ENCODE measurements at regions not wholly inside any gene's neighbourhood (a gene's known extent, or its start where the extent isn't known, plus 50 kb on each side); places are given as distances from the start of the nearest gene placed in this dataset.
A peak's percentile ranks its signal among the peaks of the same experiment; 100 is the strongest.

- TF ChIP-seq CTCF (conservative IDR thresholded peaks at IDR 0.05; ENCODE audit: low read depth, low read length) (no peak), EZH2 (IDR thresholded peaks at IDR 0.05; ENCODE audit: low read length, unreplicated experiment) (no peak), EZH2phosphoT487 (IDR thresholded peaks at IDR 0.05; ENCODE audit: borderline replicate concordance, low read length) (no peak)
- Histone ChIP-seq H3K4me3 (ENCODE audit: low read length) (no peak overlapping the region), H3K27me3 (ENCODE audit: low read length) (no peaks in the 10 kb centered on the region), H3K27ac (ENCODE audit: low read length) (peak overlapping the region; percentile 97), H3K9ac (ENCODE audit: low read length) (peak overlapping the region; percentile 72), H3F3A (ENCODE audit: low read length, unreplicated experiment) (no peaks in the 10 kb centered on the region), H2AFZ (ENCODE audit: low read length) (no peak overlapping the region), H3K4me1 (ENCODE audit: insufficient read depth, low read length) (peaks cover 75% of the 10 kb centered on the region), H3K9me2 (replicated peaks; ENCODE audit: low read length) (no peaks in the 10 kb centered on the region), H4K20me1 (ENCODE audit: low read length) (no peaks in the 10 kb centered on the region), H3K36me3 (ENCODE audit: low read depth, low read length) (no peaks in the 10 kb centered on the region), H3K9me3 (ENCODE audit: low read length) (no peaks in the 10 kb centered on the region), H3K79me2 (ENCODE audit: low read length) (no peaks in the 10 kb centered on the region), H3K4me2 (ENCODE audit: low read length) (no peak overlapping the region)
- ChIA-PET POLR2A (ENCODE audit: unreplicated experiment) (interaction anchor here (0.6 kb wide), 1 partner anchor 286 kb away, joined by 3 read pairs; no protein-coding TSS in a partner anchor), CTCF (no interaction called here)
- DNase-seq (no peak), ATAC-seq (no peak)
- BruUV-seq (replicated peaks) = no TSS peak
- intact Hi-C loops (cut with micrococcal nuclease) = loop anchor here (5.0 kb wide), 1 partner anchor 84 kb away; no protein-coding TSS in a partner anchor
These were observed 70.6 kb downstream of the MRPL14 start for GRCh38 chr6:44056392-44057237.

- Histone ChIP-seq H3K27me3 (ENCODE audit: low read length) (no peaks in the 10 kb centered on the region), H3K79me2 (ENCODE audit: low read length) (no peaks in the 10 kb centered on the region), H4K20me1 (ENCODE audit: low read length) (no peaks in the 10 kb centered on the region), H3F3A (ENCODE audit: low read length, unreplicated experiment) (peaks cover 3% of the 10 kb centered on the region), H2AFZ (ENCODE audit: low read length) (no peak overlapping the region), H3K4me1 (ENCODE audit: insufficient read depth, low read length) (peaks cover 84% of the 10 kb centered on the region), H3K36me3 (ENCODE audit: low read depth, low read length) (no peaks in the 10 kb centered on the region), H3K9ac (ENCODE audit: low read length) (peak overlapping the region; percentile 80), H3K9me3 (ENCODE audit: low read length) (no peaks in the 10 kb centered on the region), H3K27ac (ENCODE audit: low read length) (peak overlapping the region; percentile 96), H3K9me2 (replicated peaks; ENCODE audit: low read length) (no peaks in the 10 kb centered on the region), H3K4me2 (ENCODE audit: low read length) (peak overlapping the region; percentile 34), H3K4me3 (ENCODE audit: low read length) (no peak overlapping the region)
- DNase-seq (no peak), ATAC-seq (no peak)
- intact Hi-C loops (cut with micrococcal nuclease) = loop anchor here (5.0 kb wide), 2 partner anchors 43 to 83 kb away; no protein-coding TSS in a partner anchor
- TSS peak; percentile 27 for BruUV-seq (replicated peaks)
- no peak for TF ChIP-seq EZH2 (IDR thresholded peaks at IDR 0.05; ENCODE audit: low read length, unreplicated experiment)
- ChIA-PET CTCF (no interaction called here), POLR2A (ENCODE audit: unreplicated experiment) (no interaction called here)
These were observed 72.3 kb downstream of the MRPL14 start for GRCh38 chr6:44054721-44055559.

GRCh38 chr6:44053760-44054556, 73.3 kb downstream of the MRPL14 start:
- no peak overlapping the region for H2AFZ ChIP-seq (ENCODE audit: low read length)
- no peaks in the 10 kb centered on the region for H3K27me3 ChIP-seq (ENCODE audit: low read length)
- ChIA-PET POLR2A (ENCODE audit: unreplicated experiment) (no interaction called here), CTCF (no interaction called here)
- H3K27ac ChIP-seq (ENCODE audit: low read length) = peak overlapping the region; percentile 96
- no peaks in the 10 kb centered on the region for H4K20me1 ChIP-seq (ENCODE audit: low read length)
- peaks cover 9% of the 10 kb centered on the region for H3F3A ChIP-seq (ENCODE audit: low read length, unreplicated experiment)
- peak overlapping the region; percentile 80 for H3K9ac ChIP-seq (ENCODE audit: low read length)
- ATAC-seq (peak; percentile 9), DNase-seq (peak; percentile 86)
- H3K9me3 ChIP-seq (ENCODE audit: low read length) = no peaks in the 10 kb centered on the region
- TF ChIP-seq CTCF (conservative IDR thresholded peaks at IDR 0.05; ENCODE audit: low read depth, low read length) = no peak
- TF ChIP-seq EZH2 (IDR thresholded peaks at IDR 0.05; ENCODE audit: low read length, unreplicated experiment) = no peak
- intact Hi-C loops (cut with micrococcal nuclease) = loop anchor here (5.0 kb wide), 1 partner anchor 42 kb away; no protein-coding TSS in a partner anchor
- TSS peak; percentile 38 for BruUV-seq (replicated peaks)
- H3K4me3 ChIP-seq (ENCODE audit: low read length) = no peak overlapping the region
- peak overlapping the region; percentile 34 for H3K4me2 ChIP-seq (ENCODE audit: low read length)
- peaks cover 84% of the 10 kb centered on the region for H3K4me1 ChIP-seq (ENCODE audit: insufficient read depth, low read length)
- H3K9me2 ChIP-seq (replicated peaks; ENCODE audit: low read length) = no peaks in the 10 kb centered on the region
- no peaks in the 10 kb centered on the region for H3K79me2 ChIP-seq (ENCODE audit: low read length)
- no peaks in the 10 kb centered on the region for H3K36me3 ChIP-seq (ENCODE audit: low read depth, low read length)
